GM21723 (cell line): ENCODE measurements at regions not wholly inside any gene's neighbourhood (a gene's known extent, or its start where the extent isn't known, plus 50 kb on each side); places are given as distances from the start of the nearest gene placed in this dataset.

ENCODE experiments used
- ATAC-seq: cut with Tn5 transposase; IDR thresholded peaks from one replicate; pipeline ENCODE4 v1.9.1; 2021; ENCODE audit warnings: mild to moderate bottlenecking, moderate library complexity; ENCODE audit not compliant: unreplicated experiment

DNA sequence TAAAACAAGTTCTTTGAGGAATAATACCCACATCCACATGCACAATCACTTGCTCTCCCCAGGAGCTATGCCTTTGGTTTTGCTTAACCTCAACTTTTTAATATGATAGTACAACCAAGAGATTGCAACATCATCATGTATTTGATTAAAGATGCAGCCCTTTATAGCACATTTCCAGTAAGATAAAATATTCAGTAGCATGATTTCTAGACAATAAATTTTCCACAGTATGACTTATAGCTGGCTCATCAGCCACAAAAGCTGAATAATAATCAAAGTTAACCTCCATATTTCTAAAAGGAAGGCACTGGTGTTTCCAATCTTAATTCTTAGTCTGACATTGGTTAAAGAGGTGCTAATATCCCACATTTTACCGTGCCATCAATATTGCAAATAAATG lies 622.5 kb downstream of the TBL1XR1 start:
- ATAC-seq: no peak

DNA sequence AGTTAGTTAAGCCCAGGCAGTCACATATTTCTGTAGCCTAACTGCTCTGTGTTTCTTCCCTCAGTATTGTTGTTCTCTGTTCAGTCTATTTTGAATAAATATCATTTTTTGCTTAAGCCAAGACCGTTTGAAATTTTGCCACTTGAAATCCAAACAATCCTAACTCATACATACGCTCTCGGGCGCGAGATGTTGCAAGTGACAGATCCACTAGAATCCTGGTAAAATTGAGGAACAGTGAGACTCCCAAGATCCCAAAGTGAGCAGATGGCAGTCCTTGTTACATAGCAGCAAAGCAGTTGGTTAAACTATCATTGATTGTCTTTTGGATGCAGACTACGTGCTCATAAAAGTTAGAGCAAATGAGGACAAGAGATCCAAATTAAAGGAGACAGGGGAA lies 625.4 kb downstream of the TBL1XR1 start:
- ATAC-seq: no peak

DNA sequence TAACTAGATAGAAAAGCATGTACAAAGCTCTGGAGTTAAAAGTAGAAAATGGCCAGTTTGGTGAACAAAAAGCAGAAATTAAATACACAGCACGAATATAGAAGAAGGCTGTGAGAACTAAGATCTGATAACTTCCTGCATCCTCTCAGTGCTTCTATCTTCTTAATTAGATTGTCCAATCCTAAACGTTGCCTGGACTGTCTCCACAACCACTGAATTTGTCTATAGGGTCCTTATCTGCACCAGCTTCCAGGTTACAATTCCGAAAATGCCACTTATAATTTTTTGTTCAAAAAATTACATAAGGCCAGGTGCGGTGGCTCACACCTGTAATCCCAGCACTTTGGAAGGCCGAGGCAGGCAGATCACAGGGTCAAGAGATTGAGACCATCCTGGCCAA lies 626.3 kb downstream of the TBL1XR1 start:
- ATAC-seq: no peak

DNA sequence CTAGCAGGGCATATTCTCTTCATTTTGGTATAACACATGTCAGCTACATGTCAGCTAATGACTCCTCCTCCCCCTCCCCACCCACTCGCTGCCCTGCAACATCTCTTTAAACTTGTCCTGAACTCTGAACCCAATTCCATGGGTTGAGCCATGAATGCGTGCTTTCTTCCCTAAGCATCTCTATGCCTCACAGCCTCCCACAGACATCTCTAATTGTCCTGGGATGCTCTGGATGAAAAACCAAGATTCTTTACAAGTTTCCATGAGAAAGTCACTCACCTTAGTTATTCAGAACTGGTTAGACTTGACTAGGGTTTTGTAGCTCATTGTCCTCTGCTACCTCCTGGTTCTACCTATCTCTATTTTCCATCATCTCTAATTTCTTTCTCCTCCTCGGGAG lies 629.1 kb downstream of the TBL1XR1 start:
- no peak for ATAC-seq

DNA sequence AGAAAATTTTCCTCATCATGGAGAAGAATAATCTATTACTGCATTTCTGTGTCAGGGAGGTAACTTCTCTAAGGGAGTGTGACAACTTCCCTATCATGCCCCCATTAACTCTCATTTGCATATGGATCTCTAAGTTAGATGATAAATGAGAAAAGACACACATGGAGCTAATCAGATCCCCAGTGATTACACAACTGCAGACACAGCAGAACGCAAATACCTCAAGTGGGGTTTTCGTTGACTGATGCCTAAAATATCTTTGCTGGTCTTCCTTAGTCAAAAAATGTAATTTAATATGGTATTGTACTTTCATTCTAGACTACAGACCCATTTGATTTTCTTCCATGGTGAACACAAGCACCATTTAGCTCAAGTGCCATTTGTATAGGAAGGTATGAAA lies 630.5 kb downstream of the TBL1XR1 start:
- ATAC-seq: no peak

DNA sequence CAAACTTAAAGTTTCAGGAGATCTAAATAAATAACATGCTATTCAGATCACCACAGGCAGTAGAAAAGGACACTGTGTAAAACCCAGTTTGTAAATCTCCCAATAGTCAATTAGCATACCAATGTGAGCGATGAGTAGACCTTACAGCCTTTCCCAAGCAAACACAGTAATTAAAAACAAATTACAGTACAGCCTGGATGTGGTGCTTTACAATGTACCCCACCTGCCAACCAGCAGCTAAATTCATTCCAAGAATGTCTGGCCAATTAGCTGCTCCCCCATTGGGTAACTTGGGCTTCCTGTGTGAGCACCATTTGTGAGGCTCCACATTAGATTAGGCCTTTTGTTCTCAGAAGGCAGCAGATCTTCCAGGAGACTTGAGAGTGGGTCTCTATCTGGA lies 635.0 kb downstream of the TBL1XR1 start:
- ATAC-seq: no peak

DNA sequence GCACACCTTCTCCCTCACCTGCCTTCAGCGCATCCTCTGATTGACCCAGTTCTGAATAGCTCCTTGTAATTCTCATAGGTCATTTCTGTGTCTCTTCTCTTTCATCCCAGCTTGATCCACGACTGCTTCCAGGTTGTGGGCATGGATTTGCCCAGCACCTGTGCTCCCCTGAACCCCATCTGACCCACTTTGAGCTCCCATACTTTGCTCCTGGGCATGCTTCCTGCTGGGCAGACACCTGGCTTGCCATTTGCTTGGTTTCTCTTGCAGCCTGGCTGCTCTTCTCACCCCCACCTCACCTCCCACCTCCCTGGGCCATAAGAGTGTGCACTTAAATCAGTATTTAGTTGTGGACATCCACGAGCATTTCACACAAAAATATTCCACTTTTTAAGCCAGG lies 635.5 kb downstream of the TBL1XR1 start:
- ATAC-seq: no peak

DNA sequence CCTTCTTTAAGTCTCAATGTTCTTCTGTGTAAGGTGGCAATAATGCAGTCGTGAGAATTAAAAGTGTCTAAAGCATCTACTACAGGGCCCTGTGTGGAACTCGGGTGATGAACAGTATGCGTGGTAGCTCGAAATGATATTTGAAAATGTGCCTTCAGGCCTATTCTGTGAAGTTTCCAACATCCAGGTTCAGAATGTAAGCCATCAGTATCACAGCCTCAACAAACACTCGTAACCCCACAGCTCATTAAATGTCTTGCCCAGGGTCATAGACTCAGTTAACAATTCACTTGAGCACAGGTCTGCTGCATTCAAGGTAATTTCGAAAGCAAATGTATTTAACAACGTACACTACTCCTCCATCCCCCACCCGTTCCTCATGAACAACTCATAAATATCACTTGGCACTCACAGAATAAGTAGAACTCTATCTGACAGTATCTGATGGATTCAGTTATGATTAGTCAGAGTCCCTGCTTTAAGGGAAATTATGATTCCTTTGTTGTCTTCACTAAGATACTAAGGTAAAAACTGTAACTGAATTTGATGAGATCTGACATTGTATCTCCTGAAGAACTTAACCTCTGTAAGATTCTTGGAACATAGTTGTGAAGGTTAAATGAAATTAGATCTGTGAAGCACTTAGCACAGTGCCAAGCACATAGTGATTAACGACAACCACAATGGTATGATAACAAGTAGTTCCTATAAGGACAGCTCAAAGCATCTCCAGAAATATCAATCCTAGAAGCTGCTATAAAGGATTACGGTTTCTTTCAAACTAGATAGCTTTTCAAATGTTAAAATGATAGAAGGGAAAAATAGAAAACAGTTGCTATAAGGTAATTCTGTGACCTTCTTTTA lies 642.3 kb downstream of the TBL1XR1 start:
- ATAC-seq: no peak

DNA sequence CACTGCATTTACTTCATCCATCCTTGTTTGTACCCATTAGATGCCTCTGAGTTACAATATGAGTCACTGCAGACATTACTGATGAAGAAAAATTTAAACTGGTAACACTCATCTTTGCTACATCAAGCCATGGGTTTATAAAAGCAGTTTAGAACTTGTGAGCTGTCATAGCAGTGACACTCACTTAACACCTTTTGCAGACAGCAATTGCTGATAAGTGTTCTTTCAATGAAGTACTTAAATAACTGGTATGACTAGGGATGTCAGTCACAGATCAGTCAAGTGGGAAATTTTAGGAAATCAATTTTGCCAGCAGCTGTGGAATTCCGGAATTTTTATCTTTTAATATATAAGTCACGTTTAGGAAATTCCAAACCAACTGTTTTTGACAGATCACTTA lies 643.0 kb downstream of the TBL1XR1 start:
- no peak for ATAC-seq

DNA sequence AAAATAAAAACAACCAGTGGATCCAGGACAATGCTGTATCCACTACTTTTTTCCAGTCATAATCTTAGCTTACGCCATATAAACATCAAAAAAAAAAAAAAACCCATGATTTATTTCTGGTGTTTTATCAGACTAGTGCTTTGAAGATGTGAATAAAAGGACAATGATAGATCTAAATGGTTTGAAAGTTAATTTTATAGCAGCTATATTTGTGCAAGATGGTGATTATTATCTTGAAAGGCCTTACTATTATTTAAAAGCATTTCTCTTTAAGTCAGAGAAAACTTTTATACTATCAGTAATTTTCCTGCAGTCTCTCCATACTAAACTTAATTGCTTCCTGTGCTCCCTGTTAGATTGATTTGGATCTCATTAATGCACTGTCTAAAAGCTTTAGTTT lies 670.3 kb downstream of the TBL1XR1 start:
- no peak for ATAC-seq

DNA sequence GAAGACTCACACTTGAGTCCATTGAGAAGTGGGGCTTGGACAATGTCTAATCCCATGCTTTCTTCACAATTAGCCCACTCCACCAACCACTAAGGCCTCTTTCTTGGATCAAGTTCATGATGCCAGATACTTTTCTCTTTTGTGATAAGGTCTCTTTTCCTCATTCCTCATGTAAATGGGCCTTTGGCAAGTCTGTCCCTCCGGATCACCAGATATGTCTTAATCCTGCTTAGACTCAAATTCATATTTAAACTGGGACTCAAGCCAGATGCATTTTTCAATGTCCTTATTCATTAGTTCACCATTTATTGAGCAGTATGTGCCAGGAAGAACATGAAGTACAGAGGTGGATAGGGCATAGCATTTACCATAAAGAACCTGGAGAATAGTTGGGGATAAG lies 671.1 kb downstream of the TBL1XR1 start:
- no peak for ATAC-seq

DNA sequence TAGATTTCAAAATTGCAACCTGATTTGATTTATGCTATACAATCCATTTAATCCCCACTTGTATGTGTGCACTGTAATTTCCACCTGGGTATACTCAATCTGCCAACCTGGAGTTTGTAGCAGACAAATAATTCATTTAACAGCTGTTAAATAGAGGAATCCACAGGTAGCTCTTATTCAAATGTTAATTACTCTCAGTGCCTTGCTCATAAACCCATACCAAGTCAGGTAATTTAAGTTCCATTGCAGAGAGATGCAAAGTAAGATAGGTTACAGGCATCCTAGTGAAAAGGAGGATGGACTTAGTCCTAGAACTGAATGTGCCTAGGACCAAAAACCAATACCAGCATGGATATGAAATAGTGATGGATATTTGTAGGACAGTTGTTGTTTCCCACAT lies 674.2 kb downstream of the TBL1XR1 start:
- ATAC-seq: no peak

DNA sequence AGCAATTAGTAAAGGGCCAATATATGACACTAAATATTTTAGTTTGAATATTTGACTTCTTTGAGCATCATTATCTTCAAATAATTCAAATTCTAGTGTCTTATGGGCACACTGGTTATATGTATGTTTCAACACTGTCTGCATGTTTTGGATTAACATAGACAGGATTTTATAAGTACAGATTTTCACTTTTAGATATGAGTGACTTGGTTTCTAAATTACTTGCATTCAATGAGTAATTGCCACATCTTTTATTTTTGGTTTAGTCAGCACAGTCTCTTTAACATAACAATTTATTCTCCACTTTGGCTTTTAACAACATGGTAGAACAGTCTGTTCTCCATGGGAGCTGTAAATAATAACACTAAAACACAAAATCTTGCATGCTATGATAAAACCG lies 674.8 kb downstream of the TBL1XR1 start:
- no peak for ATAC-seq

DNA sequence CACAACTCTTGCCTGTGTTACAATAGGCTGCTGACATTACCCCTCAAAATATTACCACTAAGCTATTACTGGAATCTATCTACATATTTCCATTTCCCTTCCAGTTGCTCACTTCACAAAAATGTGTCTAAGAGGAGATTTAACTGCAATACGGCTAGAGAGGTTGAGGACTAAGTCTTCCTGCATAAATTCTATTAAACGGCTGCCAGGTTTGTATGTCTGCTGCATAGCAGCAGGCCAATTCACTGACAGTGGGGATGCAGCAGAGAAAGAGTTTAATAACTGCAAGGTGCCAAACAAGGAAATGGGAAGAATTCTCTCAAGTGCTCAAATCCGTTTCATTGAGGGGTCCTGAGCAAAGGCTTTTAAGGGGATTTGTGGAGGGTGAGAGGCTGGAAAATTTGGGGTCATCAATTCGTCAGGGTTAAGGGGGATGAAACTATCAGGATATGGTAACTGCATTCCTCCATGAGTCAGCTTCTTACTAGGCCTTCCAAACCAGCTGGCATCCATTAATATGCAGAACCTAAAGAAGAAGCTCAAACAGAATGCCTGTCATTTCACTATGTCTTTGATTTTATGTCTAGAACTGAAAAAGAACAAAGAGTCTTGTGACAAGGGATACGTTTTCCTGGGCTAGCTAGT lies 675.6 kb downstream of the TBL1XR1 start:
- ATAC-seq: no peak

DNA sequence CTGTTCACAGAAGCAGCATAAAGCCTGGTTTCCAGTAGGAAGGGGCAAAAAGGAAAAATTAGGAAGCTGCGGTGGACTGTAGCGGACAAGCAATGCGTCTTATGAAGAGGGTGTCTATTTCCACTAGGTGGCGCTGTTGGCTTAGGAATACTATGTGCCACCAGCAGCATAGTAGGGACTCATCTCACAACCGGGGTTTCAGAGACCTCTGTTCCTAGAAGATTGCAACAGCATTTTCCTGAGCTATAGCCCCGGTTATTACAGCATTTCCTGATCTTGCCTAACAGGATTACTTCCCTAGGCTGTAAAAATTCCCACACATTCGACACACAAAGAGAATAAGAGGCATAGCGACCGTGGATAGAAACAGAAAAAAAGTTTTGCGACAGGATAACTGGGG lies 683.0 kb downstream of the TBL1XR1 start:
- no peak for ATAC-seq

DNA sequence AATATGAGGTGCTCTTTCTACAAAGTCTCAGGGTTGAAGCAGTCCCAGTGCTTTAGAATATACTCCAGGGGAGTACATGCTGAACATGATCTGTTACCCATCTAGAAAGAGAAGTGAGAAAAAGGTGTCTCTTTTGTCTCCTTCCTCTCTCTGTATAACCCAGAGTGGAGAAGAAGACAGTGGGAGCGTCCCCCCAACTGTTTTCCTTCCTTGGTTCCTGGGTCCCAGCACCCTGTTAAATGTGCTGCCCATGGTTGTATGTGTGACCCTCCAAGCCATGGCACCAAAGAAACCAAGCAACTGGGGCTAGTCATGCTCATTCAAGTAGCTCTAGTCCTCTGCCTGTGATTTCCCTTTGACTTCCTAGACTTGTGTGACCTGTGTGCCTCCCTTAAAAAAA lies 683.7 kb downstream of the TBL1XR1 start:
- no peak for ATAC-seq

DNA sequence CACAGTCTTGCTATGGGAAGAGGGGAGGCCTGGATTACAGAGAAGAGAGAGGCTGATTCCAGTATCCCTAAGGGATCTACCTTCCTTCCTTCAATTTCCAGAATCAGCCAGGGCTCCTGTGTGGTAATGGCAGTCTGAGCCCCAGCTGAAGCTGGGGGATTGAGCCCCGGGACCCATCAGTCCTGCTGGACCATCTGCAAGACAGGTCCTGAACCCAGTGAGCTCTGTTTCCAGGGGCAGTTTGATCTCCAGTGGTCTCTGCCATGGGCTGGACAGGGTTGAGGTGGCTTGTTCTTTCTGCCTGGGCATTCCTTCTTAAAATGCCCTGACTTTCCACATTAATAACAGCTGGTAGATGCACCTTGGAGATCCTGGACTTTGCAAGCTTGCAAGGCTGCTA lies 685.2 kb downstream of the TBL1XR1 start:
- no peak for ATAC-seq

DNA sequence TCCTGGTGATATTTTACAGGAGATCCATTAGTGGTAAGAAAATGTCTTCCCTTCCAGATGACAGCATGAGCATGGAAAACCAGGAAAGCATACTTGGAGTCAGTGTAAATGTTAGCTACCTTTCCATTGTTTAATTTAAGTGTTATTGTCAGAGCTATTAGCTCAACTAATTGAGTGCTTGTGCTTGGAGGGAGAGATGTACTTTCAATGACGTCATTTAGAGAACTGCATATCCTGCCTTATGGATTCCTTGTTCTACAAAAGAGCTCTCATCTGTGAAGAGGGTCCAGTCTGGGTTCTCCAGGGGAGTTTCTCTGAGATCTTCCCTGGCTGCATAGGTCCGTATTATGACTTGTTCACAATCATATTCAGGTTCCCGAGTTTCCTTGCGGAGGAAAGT lies 687.2 kb downstream of the TBL1XR1 start:
- ATAC-seq: no peak

DNA sequence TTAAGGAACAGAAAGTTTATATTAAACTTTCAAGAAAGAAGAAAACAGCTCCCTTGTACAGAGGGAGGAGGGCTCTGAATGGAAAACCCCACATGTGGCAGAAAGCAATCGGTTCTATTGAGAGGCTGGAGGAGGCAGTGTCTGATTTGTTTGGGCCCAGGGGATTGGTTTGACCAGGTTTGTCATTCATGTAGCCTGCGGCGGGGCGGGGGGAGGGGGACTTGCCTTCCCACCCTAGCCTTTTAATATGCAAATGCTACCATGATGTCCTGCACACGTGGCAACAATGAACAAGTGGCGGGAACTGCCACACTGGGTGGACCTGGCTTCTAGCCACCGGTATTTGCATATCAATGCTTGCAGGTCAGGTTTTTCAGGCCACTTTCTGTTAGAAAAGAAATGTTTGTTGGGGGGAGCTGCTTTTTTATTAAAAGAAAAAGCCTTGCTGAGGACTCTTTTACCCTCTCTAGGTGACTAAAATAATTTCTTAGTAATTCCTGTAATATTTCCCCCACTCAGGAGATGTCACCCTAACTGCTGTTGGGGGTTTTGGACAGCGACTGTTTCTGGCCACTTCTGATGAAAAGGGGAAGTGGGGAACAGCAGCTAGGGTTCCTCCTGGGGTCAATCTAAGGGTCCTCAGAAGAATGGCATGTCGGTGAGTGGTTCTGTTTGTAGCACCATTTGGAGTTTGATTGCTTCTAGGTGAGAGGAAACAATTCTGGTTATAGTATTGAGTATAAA lies 691.2 kb downstream of the TBL1XR1 start:
- ATAC-seq: no peak

DNA sequence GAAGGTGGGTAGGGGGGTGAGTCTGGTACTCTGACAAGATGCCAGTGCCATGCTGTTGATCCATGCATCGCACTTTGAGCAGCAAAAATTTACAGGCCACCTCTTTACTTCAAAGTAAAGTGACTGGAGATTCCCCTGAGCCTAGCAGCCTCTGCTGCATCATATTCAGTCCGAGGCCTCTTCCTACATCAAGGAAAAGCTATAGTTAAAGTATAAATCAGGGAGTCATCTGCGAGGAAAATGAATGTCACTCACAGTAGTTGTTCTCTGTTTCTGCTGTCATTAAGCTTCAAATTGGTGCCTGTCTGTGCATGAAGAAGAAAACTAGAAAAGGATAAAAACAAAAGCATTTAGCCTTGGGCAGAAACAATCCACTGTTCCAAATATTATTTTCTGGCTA lies 706.2 kb downstream of the TBL1XR1 start:
- ATAC-seq: no peak

DNA sequence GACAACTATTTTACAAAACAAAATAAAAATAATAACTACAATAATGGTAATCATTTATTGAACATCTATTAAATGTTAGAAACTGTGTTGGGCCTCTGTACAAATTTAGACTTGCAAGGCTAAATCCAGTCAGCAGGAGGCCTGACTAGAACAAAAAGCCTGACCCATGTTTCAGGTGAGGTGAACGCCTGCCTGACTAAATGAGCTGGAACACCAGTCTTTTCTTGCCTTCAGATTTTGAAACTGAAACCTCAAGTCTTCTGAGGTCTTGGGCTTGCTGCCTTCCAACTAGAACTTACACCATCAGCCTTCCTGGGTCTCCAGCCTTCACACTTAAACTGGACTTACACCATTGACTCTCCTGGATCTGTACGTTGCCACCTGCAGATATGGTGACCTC lies 706.9 kb downstream of the TBL1XR1 start:
- no peak for ATAC-seq

DNA sequence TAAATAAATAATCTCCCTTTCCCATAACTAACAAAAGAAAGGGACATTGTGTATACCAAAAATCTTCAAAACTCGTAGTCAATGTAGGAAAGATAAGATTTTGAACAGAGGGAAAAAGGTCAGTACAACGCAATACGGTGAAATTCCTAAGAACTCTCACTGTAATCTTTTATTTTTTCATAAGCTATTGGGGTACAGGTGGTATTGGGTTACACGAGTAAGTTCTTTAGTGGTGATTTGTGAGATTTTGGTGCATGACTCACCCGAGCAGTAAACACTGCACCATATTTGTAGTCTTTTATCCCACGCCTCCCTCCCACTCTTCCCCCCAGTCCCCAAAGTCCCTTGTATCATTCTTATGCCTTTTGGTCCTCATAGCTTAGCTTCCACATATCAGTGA lies 718.0 kb downstream of the TBL1XR1 start:
- no peak for ATAC-seq
